Mucosa of descending colon (tissue), 3 donors: ENCODE measurements at regions not wholly inside any gene's neighbourhood (a gene's known extent, or its start where the extent isn't known, plus 50 kb on each side); places are given as distances from the start of the nearest gene placed in this dataset.

Source experiments
- ATAC-seq: fragments of 200-7000 bp; cut with Tn5 transposase; one replicate; pipeline ENCODE4 v1.9.1; 2020; ENCODE audit warnings: mild to moderate bottlenecking, moderate library complexity
- DNase-seq, 3 donors: peaks; one replicate each; pipeline ENCODE4 v3.0.0-alpha.2; 2020
- H3K36me3 ChIP-seq: fragments of 200-600 bp; one replicate; pipeline ENCODE4 v1.8.0; 2021; ENCODE audit warnings: low read depth, mild to moderate bottlenecking
- H3K4me1 ChIP-seq: fragments of 200-600 bp; one replicate; pipeline ENCODE4 v1.8.0; 2021; ENCODE audit warnings: low read depth, mild to moderate bottlenecking
- H3K4me3 ChIP-seq: fragments of 200-600 bp; one replicate; pipeline ENCODE4 v1.8.0; 2021; ENCODE audit warnings: mild to moderate bottlenecking
- H3K9me3 ChIP-seq: fragments of 200-600 bp; one replicate; pipeline ENCODE4 v1.8.0; 2021; ENCODE audit warnings: mild to moderate bottlenecking
- intact Hi-C, 2 donors: fragments of 100-400 bp; cut with DNase I in 1 of 2; cut with micrococcal nuclease in 1 of 2; formaldehyde crosslinking; loops; one replicate each; pipeline versions ENCODE4 v1.11.0 to v1.11.1; 2022; cut with DNase I, micrococcal nuclease
- TF ChIP-seq, protein P1 (sequence below): fragments of 200-600 bp; IDR thresholded peaks from one replicate; pipeline ENCODE4 v1.8.0; 2022; ENCODE audit warnings: antibody characterized with exemption, mild to moderate bottlenecking
- donor health status: DM: no; HTN: no; CAD: no; lungs with moderate emphysema.
- donor health status: DM: no; HTN: no; CAD: no.
- donor health status: DM: no; HTN: yes; CAD: no.

DNA sequence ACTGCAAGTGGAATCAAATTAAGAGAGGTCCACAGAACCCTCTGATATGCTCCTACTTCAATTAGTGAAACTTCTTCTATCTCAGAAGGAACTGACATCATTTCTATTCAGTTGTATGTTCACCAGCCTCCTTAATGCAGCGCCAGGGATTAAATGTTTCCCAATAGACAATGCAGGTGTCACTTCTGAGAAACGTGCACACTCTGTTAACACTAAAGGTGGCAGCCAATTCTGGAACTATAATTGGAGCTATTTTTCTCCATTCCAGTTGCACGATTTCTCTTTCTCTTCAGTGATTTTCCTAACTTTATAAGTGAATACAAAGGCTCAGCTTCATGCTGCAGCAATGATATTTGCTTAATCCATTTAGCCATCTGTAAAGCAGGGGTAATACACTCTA lies 821.9 kb downstream of the TDRD15 start:
- Histone ChIP-seq H3K4me3 (no peak overlapping the region), H3K36me3 (no peaks in the 10 kb centered on the region), H3K9me3 (no peaks in the 10 kb centered on the region), H3K4me1 (no peaks in the 10 kb centered on the region)
- no peak for DNase-seq
- ATAC-seq, result no peak
- TF ChIP-seq, protein P1, sequence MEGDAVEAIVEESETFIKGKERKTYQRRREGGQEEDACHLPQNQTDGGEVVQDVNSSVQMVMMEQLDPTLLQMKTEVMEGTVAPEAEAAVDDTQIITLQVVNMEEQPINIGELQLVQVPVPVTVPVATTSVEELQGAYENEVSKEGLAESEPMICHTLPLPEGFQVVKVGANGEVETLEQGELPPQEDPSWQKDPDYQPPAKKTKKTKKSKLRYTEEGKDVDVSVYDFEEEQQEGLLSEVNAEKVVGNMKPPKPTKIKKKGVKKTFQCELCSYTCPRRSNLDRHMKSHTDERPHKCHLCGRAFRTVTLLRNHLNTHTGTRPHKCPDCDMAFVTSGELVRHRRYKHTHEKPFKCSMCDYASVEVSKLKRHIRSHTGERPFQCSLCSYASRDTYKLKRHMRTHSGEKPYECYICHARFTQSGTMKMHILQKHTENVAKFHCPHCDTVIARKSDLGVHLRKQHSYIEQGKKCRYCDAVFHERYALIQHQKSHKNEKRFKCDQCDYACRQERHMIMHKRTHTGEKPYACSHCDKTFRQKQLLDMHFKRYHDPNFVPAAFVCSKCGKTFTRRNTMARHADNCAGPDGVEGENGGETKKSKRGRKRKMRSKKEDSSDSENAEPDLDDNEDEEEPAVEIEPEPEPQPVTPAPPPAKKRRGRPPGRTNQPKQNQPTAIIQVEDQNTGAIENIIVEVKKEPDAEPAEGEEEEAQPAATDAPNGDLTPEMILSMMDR, result no peak
- intact Hi-C loops, result no loop called here

DNA sequence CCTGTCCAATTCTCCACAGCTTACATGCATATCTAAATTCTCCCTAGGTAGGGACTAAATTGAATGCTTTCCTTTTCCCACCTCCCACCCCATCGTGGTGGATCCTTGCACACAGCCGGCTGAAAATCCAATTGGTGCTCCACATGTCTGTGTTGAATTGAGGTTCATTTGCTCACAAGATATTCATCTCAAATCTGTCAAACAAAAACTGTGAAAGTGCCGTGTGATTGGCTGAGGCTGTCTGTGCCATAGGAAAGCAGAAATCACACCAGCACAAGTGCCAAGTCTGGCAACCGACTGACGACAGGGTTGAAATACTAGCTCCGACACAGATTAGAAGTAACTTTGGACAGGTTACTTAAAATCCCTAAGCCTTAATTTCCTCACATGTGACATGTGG lies 823.3 kb downstream of the TDRD15 start:
- H3K4me3 ChIP-seq, result no peak overlapping the region
- H3K36me3 ChIP-seq, result no peaks in the 10 kb centered on the region
- TF ChIP-seq, protein P1, result no peak
- no peaks in the 10 kb centered on the region for H3K4me1 ChIP-seq
- ATAC-seq, result no peak
- intact Hi-C loops, result no loop called here
- DNase-seq, result no peak
- no peaks in the 10 kb centered on the region for H3K9me3 ChIP-seq

DNA sequence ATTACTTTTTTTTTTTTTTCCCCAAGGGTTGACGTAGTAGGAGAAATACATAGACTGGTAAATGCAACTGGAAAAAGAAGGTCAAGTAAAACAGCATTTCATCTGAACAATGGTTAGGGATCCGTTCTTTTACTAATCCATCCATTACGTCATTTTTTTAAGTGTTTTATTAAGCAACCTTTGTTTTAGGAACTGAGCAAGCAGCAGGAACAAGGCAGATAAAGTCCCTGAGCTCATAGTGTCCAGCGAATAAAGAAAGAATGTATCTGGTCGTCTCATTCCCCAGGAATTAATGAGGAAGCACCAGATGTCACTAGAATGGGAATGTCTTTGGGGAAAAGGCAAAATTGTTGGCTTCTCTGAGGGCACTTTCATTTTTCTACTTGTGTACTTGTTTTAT lies 842.4 kb downstream of the TDRD15 start:
- intact Hi-C loops, result no loop called here
- Histone ChIP-seq H3K36me3 (no peaks in the 10 kb centered on the region), H3K4me1 (no peaks in the 10 kb centered on the region), H3K9me3 (no peaks in the 10 kb centered on the region), H3K4me3 (no peak overlapping the region)
- no peak for ATAC-seq
- TF ChIP-seq, protein P1, result no peak
- no peak for DNase-seq

DNA sequence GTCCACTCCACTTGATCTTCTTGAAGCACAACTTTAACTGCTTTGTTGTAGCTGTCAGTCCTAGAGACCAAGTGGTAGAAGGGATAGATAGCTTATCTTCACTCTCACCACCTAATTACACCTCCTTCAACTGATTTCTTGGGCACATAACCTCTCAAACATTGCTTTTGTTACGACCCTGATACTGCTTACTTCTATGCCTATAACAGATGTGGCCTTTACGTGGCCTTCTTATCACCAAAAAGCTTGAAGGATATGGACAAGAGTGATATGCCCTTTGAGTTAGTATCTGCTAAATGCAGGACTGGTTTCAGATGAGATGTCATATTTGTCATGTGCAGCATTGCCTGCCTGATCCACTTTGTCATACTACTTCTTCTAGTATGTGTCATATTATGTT lies 847.2 kb downstream of the TDRD15 start:
- intact Hi-C loops, result no loop called here
- TF ChIP-seq, protein P1, result no peak
- DNase-seq (no peak), ATAC-seq (no peak)
- H3K9me3 ChIP-seq, result no peaks in the 10 kb centered on the region
- H3K4me3 ChIP-seq, result no peak overlapping the region
- no peaks in the 10 kb centered on the region for H3K4me1 ChIP-seq
- H3K36me3 ChIP-seq, result no peaks in the 10 kb centered on the region

DNA sequence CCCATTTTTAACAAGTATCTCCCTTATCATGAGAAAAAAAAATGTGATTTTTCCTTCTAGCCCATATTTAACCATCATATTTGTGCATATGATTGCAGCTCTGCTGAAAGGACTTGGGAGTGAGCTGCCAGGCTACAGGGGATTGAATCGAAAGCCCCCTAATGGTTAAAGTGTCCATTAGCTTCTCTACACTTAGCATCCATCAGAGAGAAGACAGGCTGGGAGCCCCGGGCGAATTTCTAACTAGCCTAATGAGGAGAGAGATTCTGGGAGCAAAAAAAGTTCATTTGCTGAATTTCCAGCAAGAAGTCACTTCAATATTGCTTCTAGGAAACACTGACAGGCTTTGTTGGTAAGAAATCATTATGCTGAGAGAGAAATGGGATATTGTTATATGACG lies 848.8 kb downstream of the TDRD15 start:
- TF ChIP-seq, protein P1, result no peak
- no peak for DNase-seq
- intact Hi-C loops, result no loop called here

DNA sequence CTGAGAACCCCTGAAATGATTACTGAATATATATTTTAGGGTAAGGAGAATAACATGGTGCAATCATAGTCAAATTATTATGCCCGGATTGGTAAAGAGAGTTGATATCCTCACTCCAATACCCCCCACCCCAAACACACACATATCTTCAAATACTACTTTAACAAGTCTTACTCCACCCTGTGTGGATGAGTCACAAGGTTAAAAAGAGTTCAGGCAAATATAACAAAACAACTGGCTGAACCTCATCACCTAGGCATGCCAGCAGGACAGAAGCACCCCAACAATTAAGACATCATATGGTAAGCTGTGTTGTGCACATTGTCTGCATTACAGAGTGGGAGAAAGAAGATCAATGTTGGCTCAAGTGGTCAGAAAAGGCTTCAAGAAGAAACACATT lies 857.4 kb downstream of the TDRD15 start:
- Histone ChIP-seq H3K4me1 (no peaks in the 10 kb centered on the region), H3K4me3 (no peak overlapping the region), H3K36me3 (no peaks in the 10 kb centered on the region), H3K9me3 (peaks cover 4% of the 10 kb centered on the region)
- TF ChIP-seq, protein P1, result no peak
- DNase-seq (no peak), ATAC-seq (no peak)
- intact Hi-C loops, result no loop called here

More for the DNA sequence above, 848.8 kb downstream of the TDRD15 start:
- Histone ChIP-seq H3K36me3 (no peaks in the 10 kb centered on the region), H3K4me1 (no peaks in the 10 kb centered on the region), H3K9me3 (no peaks in the 10 kb centered on the region), H3K4me3 (no peak overlapping the region)
- no peak for ATAC-seq
